ENCODE measurements at regions not wholly inside any gene's neighbourhood (a gene's known extent, or its start where the extent isn't known, plus 50 kb on each side); places are given as distances from the start of the nearest gene placed in this dataset.

DNA sequence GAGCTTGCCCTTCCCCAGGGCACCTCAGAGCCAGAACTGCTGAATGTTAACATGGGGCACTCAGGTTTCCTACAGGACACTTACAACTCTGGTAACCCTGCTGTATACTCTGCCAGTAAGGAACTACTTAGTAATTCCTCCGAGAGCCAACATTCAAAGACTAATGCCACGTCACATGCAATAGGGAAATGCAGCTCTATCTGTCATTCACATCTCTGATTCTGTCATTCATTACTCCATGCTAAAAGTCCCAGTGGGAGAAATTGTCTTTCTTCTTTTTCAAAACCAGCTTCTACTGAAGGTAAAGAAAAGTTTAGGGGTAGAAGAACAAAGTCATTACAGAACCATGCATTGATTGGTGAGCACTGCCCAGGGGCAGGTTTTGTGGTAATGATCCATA lies 189.2 kb downstream of the DAD1 start:
- TF ChIP-seq, protein P1, sequence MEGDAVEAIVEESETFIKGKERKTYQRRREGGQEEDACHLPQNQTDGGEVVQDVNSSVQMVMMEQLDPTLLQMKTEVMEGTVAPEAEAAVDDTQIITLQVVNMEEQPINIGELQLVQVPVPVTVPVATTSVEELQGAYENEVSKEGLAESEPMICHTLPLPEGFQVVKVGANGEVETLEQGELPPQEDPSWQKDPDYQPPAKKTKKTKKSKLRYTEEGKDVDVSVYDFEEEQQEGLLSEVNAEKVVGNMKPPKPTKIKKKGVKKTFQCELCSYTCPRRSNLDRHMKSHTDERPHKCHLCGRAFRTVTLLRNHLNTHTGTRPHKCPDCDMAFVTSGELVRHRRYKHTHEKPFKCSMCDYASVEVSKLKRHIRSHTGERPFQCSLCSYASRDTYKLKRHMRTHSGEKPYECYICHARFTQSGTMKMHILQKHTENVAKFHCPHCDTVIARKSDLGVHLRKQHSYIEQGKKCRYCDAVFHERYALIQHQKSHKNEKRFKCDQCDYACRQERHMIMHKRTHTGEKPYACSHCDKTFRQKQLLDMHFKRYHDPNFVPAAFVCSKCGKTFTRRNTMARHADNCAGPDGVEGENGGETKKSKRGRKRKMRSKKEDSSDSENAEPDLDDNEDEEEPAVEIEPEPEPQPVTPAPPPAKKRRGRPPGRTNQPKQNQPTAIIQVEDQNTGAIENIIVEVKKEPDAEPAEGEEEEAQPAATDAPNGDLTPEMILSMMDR (IDR thresholded peaks at IDR 0.05; ENCODE audit: low read depth, low read length): no peak
- ChIA-PET POLR2A (no interaction called here), CTCF (interaction anchor here (1.2 to 2.3 kb wide), 2 partner anchors 8 to 11 kb away, joined by 3 to 7 read pairs; no protein-coding TSS in a partner anchor)
- H3K27me3 ChIP-seq (ENCODE audit: control insufficient read depth, insufficient read depth, low read length): peaks cover 17% of the 10 kb centered on the region
- no peak for DNase-seq (ENCODE audit: low read depth, low spot score)
- H3K27ac ChIP-seq (ENCODE audit: low read depth, low read length): no peak overlapping the region
- H3K9me3 ChIP-seq (ENCODE audit: control insufficient read depth, insufficient read depth, low read length): no peaks in the 10 kb centered on the region
- no peak overlapping the region for H3K4me3 ChIP-seq (ENCODE audit: low read depth, low read length)

DNA sequence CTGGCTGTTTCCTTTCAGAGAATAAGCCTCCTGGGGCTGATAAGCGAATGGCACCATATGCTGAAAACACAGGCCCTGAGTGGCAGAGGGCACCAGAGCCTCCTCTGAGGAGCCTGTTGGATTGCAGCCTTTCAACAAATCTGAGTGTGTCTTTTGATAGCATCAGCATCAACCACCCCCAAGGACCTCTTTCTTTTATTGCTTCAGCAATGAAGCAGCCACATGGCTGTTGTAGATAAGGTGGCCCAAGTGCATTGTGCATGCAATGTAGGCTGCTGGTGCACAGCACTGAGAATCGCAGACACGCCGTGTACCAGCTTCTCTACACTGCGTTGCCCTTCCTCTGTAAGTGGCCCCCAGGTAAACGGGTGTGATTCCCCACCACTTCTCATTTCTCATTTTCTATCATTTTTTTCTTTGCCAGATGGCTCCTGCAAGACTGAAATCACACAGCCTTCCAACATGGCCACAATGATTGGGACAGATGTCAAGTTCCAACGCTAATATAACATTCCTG lies 191.7 kb downstream of the DAD1 start:
- H3K4me3 ChIP-seq (ENCODE audit: low read depth, low read length): no peak overlapping the region
- POLR2A ChIA-PET: no interaction called here
- CTCF ChIA-PET: no interaction called here
- H3K27ac ChIP-seq (ENCODE audit: low read depth, low read length): no peak overlapping the region
- TF ChIP-seq, protein P1 (IDR thresholded peaks at IDR 0.05; ENCODE audit: low read depth, low read length): no peak
- H3K27me3 ChIP-seq (ENCODE audit: control insufficient read depth, insufficient read depth, low read length): peaks cover 21% of the 10 kb centered on the region
- no peaks in the 10 kb centered on the region for H3K9me3 ChIP-seq (ENCODE audit: control insufficient read depth, insufficient read depth, low read length)
- DNase-seq (ENCODE audit: low read depth, low spot score): no peak

DNA sequence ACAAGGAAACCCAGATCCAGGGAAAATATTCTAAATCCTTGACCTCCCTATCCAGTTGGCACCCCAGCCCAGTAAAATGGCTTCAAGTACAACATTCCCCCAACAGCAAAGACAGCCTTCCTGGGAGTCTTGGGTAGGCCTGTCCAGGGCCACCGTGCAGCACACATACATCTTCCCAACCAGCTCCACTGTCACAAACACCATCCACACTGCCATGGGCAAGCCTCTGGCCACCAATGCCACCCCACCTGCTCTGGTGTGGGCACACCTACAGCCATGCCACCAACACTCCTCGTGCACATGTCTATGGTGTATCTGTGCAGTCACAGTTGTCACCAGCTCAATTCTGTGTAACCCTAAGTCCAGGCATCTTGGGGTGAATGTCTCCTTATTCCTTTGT lies 193.2 kb downstream of the DAD1 start:
- Histone ChIP-seq H3K27me3 (ENCODE audit: control insufficient read depth, insufficient read depth, low read length) (peaks cover 15% of the 10 kb centered on the region), H3K27ac (ENCODE audit: low read depth, low read length) (no peak overlapping the region), H3K4me3 (ENCODE audit: low read depth, low read length) (no peak overlapping the region), H3K9me3 (ENCODE audit: control insufficient read depth, insufficient read depth, low read length) (no peaks in the 10 kb centered on the region)
- CTCF ChIA-PET: no interaction called here
- TF ChIP-seq, protein P1 (IDR thresholded peaks at IDR 0.05; ENCODE audit: low read depth, low read length): no peak
- POLR2A ChIA-PET: no interaction called here
- DNase-seq (ENCODE audit: low read depth, low spot score): no peak

DNA sequence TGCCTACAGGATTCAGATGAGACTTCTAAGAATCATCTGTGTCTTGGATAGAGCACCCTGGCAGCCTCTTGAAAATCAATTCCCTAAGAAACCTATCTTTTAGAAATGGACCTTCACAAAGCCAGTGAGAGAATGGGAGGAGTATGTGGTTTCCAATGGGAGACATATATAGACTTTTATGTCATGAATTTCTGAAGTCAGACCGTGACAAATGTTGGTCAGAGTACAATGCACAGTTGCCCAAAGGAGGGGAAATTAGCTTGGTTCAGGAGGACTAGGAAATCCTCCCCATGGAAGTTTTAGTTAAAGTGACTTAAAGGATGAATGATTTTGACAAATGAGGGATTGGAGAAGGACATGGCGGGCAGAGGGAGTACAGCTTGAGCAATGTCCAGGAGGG lies 194.4 kb downstream of the DAD1 start:
- Histone ChIP-seq H3K9me3 (ENCODE audit: control insufficient read depth, insufficient read depth, low read length) (no peaks in the 10 kb centered on the region), H3K27me3 (ENCODE audit: control insufficient read depth, insufficient read depth, low read length) (peaks cover 21% of the 10 kb centered on the region), H3K27ac (ENCODE audit: low read depth, low read length) (no peak overlapping the region), H3K4me3 (ENCODE audit: low read depth, low read length) (no peak overlapping the region)
- no peak for DNase-seq (ENCODE audit: low read depth, low spot score)
- TF ChIP-seq, protein P1 (IDR thresholded peaks at IDR 0.05; ENCODE audit: low read depth, low read length): no peak
- CTCF ChIA-PET: no interaction called here
- POLR2A ChIA-PET: no interaction called here

DNA sequence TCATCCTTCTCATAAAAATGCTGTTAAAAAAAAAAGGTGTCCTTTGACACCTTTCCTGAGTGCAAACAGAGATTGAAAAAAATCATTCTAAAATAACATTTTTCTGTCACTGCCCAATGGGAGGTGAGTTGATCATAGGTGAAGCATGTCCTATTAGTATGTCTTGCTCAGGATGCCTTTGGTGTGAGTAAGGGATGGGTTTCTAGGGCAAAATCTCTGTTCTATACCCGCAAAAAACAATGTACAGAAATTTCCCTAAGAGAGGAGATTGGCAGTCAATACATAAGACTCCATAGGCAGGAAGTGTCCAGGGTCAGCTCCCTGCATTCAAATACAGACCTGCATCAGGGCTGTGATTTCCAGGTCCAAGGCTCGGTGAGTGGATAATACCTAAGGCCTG lies 195.2 kb downstream of the DAD1 start:
- H3K27me3 ChIP-seq (ENCODE audit: control insufficient read depth, insufficient read depth, low read length): peaks cover 21% of the 10 kb centered on the region
- CTCF ChIA-PET: interaction anchor here (6.2 kb wide), 1 partner anchor 77 kb away, joined by 59 read pairs; no protein-coding TSS in a partner anchor

More for the DNA sequence above, 195.2 kb downstream of the DAD1 start:
- no peak overlapping the region for H3K27ac ChIP-seq (ENCODE audit: low read depth, low read length)
- no peak overlapping the region for H3K4me3 ChIP-seq (ENCODE audit: low read depth, low read length)
- POLR2A ChIA-PET: no interaction called here
- no peaks in the 10 kb centered on the region for H3K9me3 ChIP-seq (ENCODE audit: control insufficient read depth, insufficient read depth, low read length)
- TF ChIP-seq, protein P1 (IDR thresholded peaks at IDR 0.05; ENCODE audit: low read depth, low read length): no peak
- no peak for DNase-seq (ENCODE audit: low read depth, low spot score)
